Right lobe of liver (tissue), 6 donors: ENCODE measurements at regions not wholly inside any gene's neighbourhood (a gene's known extent, or its start where the extent isn't known, plus 50 kb on each side); places are given as distances from the start of the nearest gene placed in this dataset.

Experiments
- ATAC-seq, 4 donors: fragments of 200-7000 bp; cut with Tn5 transposase; one replicate each; pipeline ENCODE4 v1.9.1; 2020; ENCODE audit warnings: mild to moderate bottlenecking in 4 of 4, moderate library complexity in 4 of 4
- DNase-seq, 3 donors: peaks; one replicate each; pipeline ENCODE4 v3.0.0-alpha.2; 2020
- H3K27ac ChIP-seq, 3 donors: fragments of 200-600 bp; one replicate each; pipeline ENCODE4 v1.8.0; 2022
- H3K27me3 ChIP-seq, 2 donors: fragments of 200-600 bp; one replicate each; pipeline ENCODE4 v1.8.0; 2022
- H3K36me3 ChIP-seq, 4 donors: fragments of 200-600 bp; sonication (generic) in 1 of 4; one replicate each; pipeline versions ENCODE4 v1.5.1 to v1.8.0; 2017 to 2022; ENCODE audit warnings: control low read depth in 1 of 4
- H3K4me1 ChIP-seq, 4 donors: fragments of 200-600 bp; sonication (generic) in 1 of 4; one replicate each; pipeline versions ENCODE4 v1.5.1 to v1.8.0; 2017 to 2022; ENCODE audit warnings: control low read depth in 1 of 4
- H3K4me3 ChIP-seq, 3 donors: fragments of 200-600 bp; one replicate each; pipeline ENCODE4 v1.8.0; 2022
- H3K9me3 ChIP-seq, 4 donors: fragments of 200-600 bp; sonication (generic) in 1 of 4; one replicate each; pipeline versions ENCODE4 v1.5.1 to v1.8.0; 2017 to 2022; ENCODE audit warnings: control low read depth in 1 of 4
- CTCF ChIP-seq, 4 donors: fragments of 200-600 bp in 3 of 4; fragments of 450-650 bp in 1 of 4; IDR thresholded peaks; one replicate each; pipeline versions ENCODE4 v1.5.1 to v1.8.0; 2016 to 2022; ENCODE audit warnings: antibody characterized with exemption in 4 of 4, mild to moderate bottlenecking in 2 of 4
- POLR2A ChIP-seq: fragments of 450-650 bp; IDR thresholded peaks from one replicate; pipeline ENCODE4 v1.6.1; 2017; ENCODE audit warnings: antibody characterized with exemption, mild to moderate bottlenecking
- WGBS: methylation state at CpG from one replicate; pipeline ENCODE4 v1.1.6; 2018; ENCODE audit warnings: low coverage, low lambda C conversion rate; ENCODE audit not compliant: insufficient coverage; ENCODE audit errors: missing lambda C conversion rate; 5-methylcytosine and 5-hydroxymethylcytosine counted together
- intact Hi-C, 2 donors: fragments of 100-400 bp; cut with DNase I; formaldehyde crosslinking; loops; one replicate each; pipeline versions ENCODE4 v1.11.2 to v1.14.1; 2022
- donor health status: DM: no; HTN: yes; CAD: no.
- donor health status: DM: no; HTN: no; CAD: no.
- donor health status: DM: no; HTN: no; CAD: no.
- donor health status: DM: no; HTN: yes; CAD: no.
- donor health status: DM: no; HTN: yes; CAD: no.

DNA sequence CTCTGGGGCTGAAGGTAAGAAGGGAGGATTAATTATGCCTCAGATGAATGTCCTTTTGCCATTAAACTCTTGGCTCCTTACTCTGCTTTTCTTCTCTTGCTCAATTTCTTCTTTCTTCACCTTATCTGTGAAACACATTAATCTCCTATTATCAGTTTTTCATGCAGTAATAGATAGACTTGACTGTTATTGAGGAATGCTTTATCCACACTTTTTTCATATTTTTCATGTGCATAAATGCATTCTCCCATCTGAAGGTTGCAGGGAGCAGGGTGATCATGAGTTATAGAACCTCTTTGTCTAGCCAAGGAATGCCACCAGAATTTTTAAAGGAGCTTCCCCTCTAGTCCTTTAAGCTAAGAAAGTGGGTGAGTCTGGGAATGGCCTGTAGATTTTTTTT is 66.4 kb upstream of the CD180 start:
- no peaks in the 10 kb centered on the region for H3K27me3 ChIP-seq
- peaks cover 0 to 13% (median 7%) of the 10 kb centered on the region in 4 donors for H3K4me1 ChIP-seq
- H3K4me3 ChIP-seq: no peak overlapping the region
- ATAC-seq (no peak), DNase-seq (no peak)
- H3K27ac ChIP-seq: no peak overlapping the region
- H3K36me3 ChIP-seq: no peaks in the 10 kb centered on the region
- no peaks in the 10 kb centered on the region for H3K9me3 ChIP-seq
- no peak for TF ChIP-seq CTCF (IDR thresholded peaks at IDR 0.05)
- no peak for TF ChIP-seq POLR2A
- intact Hi-C loops: no loop called here

- Histone ChIP-seq H3K4me1 (peaks cover 0 to 5% (median 2%) of the 10 kb centered on the region in 4 donors), H3K27ac (no peak overlapping the region), H3K36me3 (no peaks in the 10 kb centered on the region), H3K27me3 (no peaks in the 10 kb centered on the region), H3K4me3 (no peak overlapping the region), H3K9me3 (no peaks in the 10 kb centered on the region)
- WGBS: 59% methylated on average over 5 of the region's 5 CpGs
- ATAC-seq (no peak), DNase-seq (no peak)
- TF ChIP-seq CTCF (IDR thresholded peaks at IDR 0.05) (no peak), POLR2A (no peak)
- intact Hi-C loops: no loop called here
Measured at GRCh38 chr5:67262206-67262605, 65.6 kb upstream of the CD180 start.

GRCh38 chr5:67259548-67260215 is 63.1 kb upstream of the CD180 start:
- Histone ChIP-seq H3K27ac (no peak overlapping the region), H3K36me3 (no peaks in the 10 kb centered on the region), H3K4me1 (no peaks in the 10 kb centered on the region), H3K9me3 (no peaks in the 10 kb centered on the region), H3K27me3 (no peaks in the 10 kb centered on the region), H3K4me3 (no peak overlapping the region)
- ATAC-seq: no peak
- intact Hi-C loops: no loop called here
- no peak for DNase-seq
- WGBS: 85% methylated on average over 5 of the region's 5 CpGs
- TF ChIP-seq CTCF (IDR thresholded peaks at IDR 0.05) (no peak), POLR2A (no peak)

GRCh38 chr5:67257500-67257899 is 60.9 kb upstream of the CD180 start:
- WGBS: 90% methylated on average over 2 of the region's 2 CpGs
- no peak for TF ChIP-seq CTCF (IDR thresholded peaks at IDR 0.05)
- TF ChIP-seq POLR2A: no peak
- no peak overlapping the region for H3K27ac ChIP-seq
- H3K9me3 ChIP-seq: no peaks in the 10 kb centered on the region
- ATAC-seq (no peak), DNase-seq (no peak)
- H3K27me3 ChIP-seq: no peaks in the 10 kb centered on the region
- no peaks in the 10 kb centered on the region for H3K4me1 ChIP-seq
- intact Hi-C loops: no loop called here
- H3K36me3 ChIP-seq: no peaks in the 10 kb centered on the region
- no peak overlapping the region for H3K4me3 ChIP-seq

GRCh38 chr5:67257077-67257476 is 60.5 kb upstream of the CD180 start:
- Histone ChIP-seq H3K9me3 (no peaks in the 10 kb centered on the region), H3K4me1 (no peaks in the 10 kb centered on the region), H3K27me3 (no peaks in the 10 kb centered on the region), H3K4me3 (no peak overlapping the region), H3K27ac (no peak overlapping the region), H3K36me3 (no peaks in the 10 kb centered on the region)
- ATAC-seq (no peak), DNase-seq (no peak)
- TF ChIP-seq CTCF (IDR thresholded peaks at IDR 0.05) (no peak), POLR2A (no peak)
- 50% methylated on average over 1 of the region's 1 CpG for WGBS
- intact Hi-C loops: no loop called here
